Activated naive CD4-positive, alpha-beta T cell treated with anti-CD3 and anti-CD28 coated beads, Interleukin-2, amount 10 ng/mL, durations not matched to agents 7 days and 5 days (primary cell): ENCODE measurements at regions not wholly inside any gene's neighbourhood (a gene's known extent, or its start where the extent isn't known, plus 50 kb on each side); places are given as distances from the start of the nearest gene placed in this dataset.

Experiments
- CTCF ChIA-PET: fragments of 350-600 bp; sonication (Branson Sonifier 250); formaldehyde crosslinking; loops from one replicate; lab custom pipeline; 2021; ENCODE audit warnings: antibody characterized with exemption; lab: Charles Lee
- DNase-seq: peaks from one replicate; pipeline ENCODE4 v3.0.0-alpha.2; 2020
- H3K27ac Mint-ChIP-seq: one replicate; pipeline ENCODE4 v1.8.0; 2021; ENCODE audit warnings: mild to moderate bottlenecking, moderate library complexity, mixed read lengths
- H3K27me3 Mint-ChIP-seq: one replicate; pipeline ENCODE4 v1.8.0; 2021; ENCODE audit warnings: mild to moderate bottlenecking, mixed read lengths
- H3K36me3 Mint-ChIP-seq: one replicate; pipeline ENCODE4 v1.8.0; 2021; ENCODE audit warnings: mixed read lengths
- H3K4me1 Mint-ChIP-seq: one replicate; pipeline ENCODE4 v1.8.0; 2021; ENCODE audit warnings: mixed read lengths
- H3K4me3 Mint-ChIP-seq: one replicate; pipeline ENCODE4 v1.8.0; 2021; ENCODE audit warnings: mild to moderate bottlenecking, moderate library complexity, mixed read lengths
- H3K9me3 Mint-ChIP-seq: one replicate; pipeline ENCODE4 v1.8.0; 2021; ENCODE audit warnings: mixed read lengths

DNA sequence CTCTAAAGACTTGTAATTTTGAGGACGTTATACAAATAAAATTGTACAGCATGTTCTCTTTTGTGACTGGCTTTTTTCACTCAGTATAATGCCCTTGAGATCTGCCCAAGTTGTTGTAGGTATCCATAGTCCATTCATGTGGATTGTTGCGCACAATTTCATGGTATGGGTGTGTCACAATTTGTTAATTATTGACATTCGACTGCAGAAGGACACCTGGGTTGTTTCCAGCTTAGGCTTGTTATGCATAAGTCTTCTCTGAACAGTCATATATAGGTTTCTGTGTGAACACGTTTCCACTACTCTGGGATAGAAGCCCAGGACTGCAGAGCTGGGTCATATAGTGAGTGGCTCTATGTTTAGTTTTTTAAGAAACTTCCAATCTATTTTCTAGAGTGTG is 800.8 kb upstream of the SALL3 start:
- no peak overlapping the region for H3K4me3 Mint-ChIP-seq
- H3K9me3 Mint-ChIP-seq: peaks cover 10% of the 10 kb centered on the region
- H3K36me3 Mint-ChIP-seq: no peaks in the 10 kb centered on the region
- CTCF ChIA-PET: no interaction called here
- DNase-seq: no peak
- H3K27me3 Mint-ChIP-seq: no peaks in the 10 kb centered on the region
- no peaks in the 10 kb centered on the region for H3K4me1 Mint-ChIP-seq
- H3K27ac Mint-ChIP-seq: no peak overlapping the region

DNA sequence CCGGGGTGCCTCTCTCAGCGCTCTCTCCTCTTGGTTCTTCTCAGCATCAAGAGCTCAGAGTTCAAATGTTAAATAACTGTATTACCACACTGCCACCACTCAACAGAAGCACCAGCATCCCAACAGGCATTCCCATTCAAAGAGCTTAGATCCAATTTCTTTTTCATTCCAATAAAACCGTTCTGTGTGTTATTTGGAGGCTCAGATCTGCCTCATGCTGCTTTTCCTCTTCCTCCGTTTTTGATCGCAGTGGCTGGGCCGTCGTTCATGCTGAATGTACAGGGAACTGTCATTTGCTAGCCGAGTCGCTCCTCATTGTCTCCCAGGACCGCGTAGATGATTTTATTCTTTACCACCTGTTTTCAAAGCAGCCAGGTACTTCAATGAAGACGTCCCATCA is 798.9 kb upstream of the SALL3 start:
- Mint-ChIP-seq H3K4me3 (no peak overlapping the region), H3K36me3 (no peaks in the 10 kb centered on the region), H3K4me1 (no peaks in the 10 kb centered on the region), H3K27ac (no peak overlapping the region), H3K9me3 (peaks cover 7% of the 10 kb centered on the region), H3K27me3 (no peaks in the 10 kb centered on the region)
- no peak for DNase-seq
- CTCF ChIA-PET: no interaction called here

DNA sequence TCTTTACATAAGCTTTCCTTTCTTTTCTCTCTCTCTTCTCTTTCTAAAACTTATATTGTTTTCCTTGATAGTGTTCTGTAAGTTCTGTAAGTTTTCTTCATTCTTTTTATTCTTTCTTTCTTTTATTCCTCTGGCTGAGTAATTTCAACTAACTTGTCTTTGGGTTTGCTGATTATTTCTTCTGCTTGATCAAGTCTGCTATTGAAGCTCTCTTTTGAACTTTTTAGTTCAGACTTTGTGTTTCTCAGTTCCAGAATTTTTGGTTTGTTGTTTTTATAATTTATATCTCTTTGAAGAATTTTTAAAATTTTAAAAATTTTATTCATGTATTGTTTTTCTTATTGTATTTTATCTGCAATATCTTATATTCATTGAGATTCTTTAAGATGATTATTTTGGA is 795.8 kb upstream of the SALL3 start:
- no peak overlapping the region for H3K4me3 Mint-ChIP-seq
- H3K9me3 Mint-ChIP-seq: peaks cover 7% of the 10 kb centered on the region
- no peak overlapping the region for H3K27ac Mint-ChIP-seq
- H3K36me3 Mint-ChIP-seq: no peaks in the 10 kb centered on the region
- CTCF ChIA-PET: no interaction called here
- no peak for DNase-seq
- no peaks in the 10 kb centered on the region for H3K27me3 Mint-ChIP-seq
- H3K4me1 Mint-ChIP-seq: no peaks in the 10 kb centered on the region

DNA sequence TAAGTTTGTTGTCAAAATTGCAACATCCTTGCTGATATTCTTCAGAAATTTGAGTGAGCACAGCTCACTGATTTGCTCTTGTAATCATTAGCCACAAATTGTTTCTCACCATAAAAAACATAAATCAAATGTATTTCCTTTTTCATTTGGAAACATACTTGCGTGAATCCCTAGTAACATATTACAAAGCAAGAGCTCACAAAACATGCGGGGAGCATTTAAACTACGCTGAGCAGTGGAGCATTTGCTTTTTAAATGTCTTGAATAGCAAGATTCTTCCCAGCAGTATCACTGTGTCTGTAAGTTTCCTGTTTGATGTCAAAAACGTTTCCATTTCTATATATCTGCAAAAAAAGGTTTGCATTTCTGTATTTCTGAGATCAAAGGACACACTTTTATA is 788.3 kb upstream of the SALL3 start:
- H3K4me3 Mint-ChIP-seq: no peak overlapping the region
- DNase-seq: no peak
- no peak overlapping the region for H3K27ac Mint-ChIP-seq
- H3K9me3 Mint-ChIP-seq: peaks cover 6% of the 10 kb centered on the region
- H3K36me3 Mint-ChIP-seq: no peaks in the 10 kb centered on the region
- no peaks in the 10 kb centered on the region for H3K27me3 Mint-ChIP-seq
- CTCF ChIA-PET: no interaction called here
- H3K4me1 Mint-ChIP-seq: no peaks in the 10 kb centered on the region

DNA sequence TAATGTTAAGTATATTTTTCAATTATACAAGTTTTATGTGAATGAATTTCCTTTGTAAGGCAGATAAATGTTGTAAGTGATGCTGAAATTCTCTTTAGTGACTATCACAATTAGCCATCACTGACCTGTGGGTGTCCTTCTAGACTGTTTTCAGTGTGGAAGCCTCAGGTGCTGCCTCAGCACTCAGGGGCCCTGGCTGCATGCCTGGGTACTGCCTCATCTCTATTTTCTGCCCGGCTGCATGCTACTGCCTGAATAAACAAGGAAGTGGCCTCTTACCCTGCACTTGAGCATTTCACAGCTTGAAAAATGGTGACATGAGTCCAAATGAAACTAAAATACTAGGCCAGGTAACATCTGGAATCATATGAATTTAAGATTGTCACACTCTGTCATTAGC is 787.6 kb upstream of the SALL3 start:
- Mint-ChIP-seq H3K4me3 (no peak overlapping the region), H3K9me3 (peaks cover 6% of the 10 kb centered on the region), H3K4me1 (no peaks in the 10 kb centered on the region), H3K27ac (no peak overlapping the region), H3K27me3 (no peaks in the 10 kb centered on the region), H3K36me3 (no peaks in the 10 kb centered on the region)
- CTCF ChIA-PET: no interaction called here
- DNase-seq: no peak

DNA sequence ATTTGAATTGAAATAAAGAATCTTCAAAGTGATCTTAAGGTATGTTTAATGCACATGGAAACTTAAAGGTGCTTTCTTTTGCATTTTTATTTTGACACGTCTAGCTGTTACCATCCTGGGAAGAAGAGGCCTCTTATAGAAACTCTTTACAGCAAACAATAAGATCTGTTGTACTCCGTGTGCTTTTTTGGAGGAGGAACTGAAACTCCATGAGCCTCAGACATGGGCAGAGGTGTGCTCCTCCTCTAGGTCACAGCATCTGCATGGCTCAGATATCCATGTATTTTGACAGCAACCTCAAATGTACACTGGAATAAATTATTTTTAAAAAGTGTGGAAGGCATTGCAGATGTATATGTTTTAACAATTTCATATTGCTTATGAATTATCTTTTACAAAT is 783.3 kb upstream of the SALL3 start:
- Mint-ChIP-seq H3K4me3 (no peak overlapping the region), H3K9me3 (peaks cover 13% of the 10 kb centered on the region), H3K27me3 (no peaks in the 10 kb centered on the region), H3K27ac (no peak overlapping the region), H3K36me3 (no peaks in the 10 kb centered on the region), H3K4me1 (no peaks in the 10 kb centered on the region)
- no peak for DNase-seq
- CTCF ChIA-PET: no interaction called here

DNA sequence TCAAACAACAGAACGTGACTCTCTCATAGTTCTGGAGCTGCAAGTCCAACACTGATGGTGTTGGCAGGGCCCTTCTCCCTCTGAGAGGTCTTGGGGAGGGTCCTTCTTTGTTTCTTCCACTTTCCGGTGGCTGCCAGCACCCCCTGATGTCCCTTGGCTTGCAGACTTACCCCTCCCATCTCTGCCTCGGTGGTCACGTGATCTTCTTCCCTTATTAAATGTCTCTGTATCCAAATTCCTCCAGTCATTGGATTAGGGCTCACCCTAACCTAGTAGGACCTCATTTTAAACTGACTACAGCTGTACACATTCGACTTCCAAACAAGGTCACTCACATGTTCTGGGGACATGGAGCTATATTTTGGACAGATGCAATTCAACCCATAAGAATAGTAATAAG is 780.6 kb upstream of the SALL3 start:
- H3K4me1 Mint-ChIP-seq: no peaks in the 10 kb centered on the region
- CTCF ChIA-PET: no interaction called here
- no peaks in the 10 kb centered on the region for H3K27me3 Mint-ChIP-seq
- H3K9me3 Mint-ChIP-seq: peaks cover 22% of the 10 kb centered on the region
- H3K27ac Mint-ChIP-seq: no peak overlapping the region
- H3K36me3 Mint-ChIP-seq: no peaks in the 10 kb centered on the region
- no peak for DNase-seq
- H3K4me3 Mint-ChIP-seq: no peak overlapping the region

DNA sequence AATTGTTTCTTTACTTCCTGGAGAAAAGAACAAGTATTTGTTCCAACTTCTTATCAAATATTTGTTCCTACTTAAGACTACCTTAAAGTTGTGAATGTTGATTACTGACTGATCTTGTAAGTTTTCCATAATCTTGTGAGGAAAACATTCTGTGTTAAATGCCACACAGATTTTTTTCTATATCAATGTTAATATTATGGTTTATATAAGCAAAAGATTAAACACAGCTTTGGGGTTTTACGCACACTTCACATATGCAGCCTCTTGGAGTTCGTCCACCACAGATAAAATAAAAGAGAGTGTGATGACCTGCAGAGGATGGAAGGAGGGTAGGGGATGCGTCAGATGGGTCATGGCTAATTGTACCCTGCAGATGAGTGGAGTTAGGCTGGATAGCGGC is 780.0 kb upstream of the SALL3 start:
- H3K9me3 Mint-ChIP-seq: peaks cover 18% of the 10 kb centered on the region
- DNase-seq: no peak
- H3K27ac Mint-ChIP-seq: no peak overlapping the region
- H3K27me3 Mint-ChIP-seq: no peaks in the 10 kb centered on the region
- H3K4me3 Mint-ChIP-seq: no peak overlapping the region
- no peaks in the 10 kb centered on the region for H3K4me1 Mint-ChIP-seq
- no peaks in the 10 kb centered on the region for H3K36me3 Mint-ChIP-seq
- CTCF ChIA-PET: no interaction called here

DNA sequence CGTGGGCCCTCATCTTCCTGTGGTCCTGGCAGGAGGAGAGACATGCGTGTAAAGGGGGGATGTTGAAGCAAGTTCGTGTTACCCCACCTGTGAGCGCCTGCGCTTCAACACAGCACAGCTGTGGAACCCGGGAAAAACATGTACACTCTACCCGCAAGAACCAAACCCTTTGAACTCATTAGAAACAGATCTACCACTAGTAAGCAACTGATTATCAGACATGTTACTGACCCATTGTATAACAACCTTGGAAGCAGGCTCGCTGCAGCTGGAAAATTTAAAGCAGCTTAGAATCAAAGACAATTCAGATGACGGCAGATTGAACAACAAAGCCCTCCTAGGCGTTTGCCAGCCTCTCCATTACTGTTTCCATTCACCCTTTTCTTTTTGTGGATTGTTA is 771.7 kb upstream of the SALL3 start:
- DNase-seq: no peak
- Mint-ChIP-seq H3K4me3 (no peak overlapping the region), H3K27ac (no peak overlapping the region), H3K4me1 (no peaks in the 10 kb centered on the region), H3K36me3 (no peaks in the 10 kb centered on the region), H3K9me3 (no peaks in the 10 kb centered on the region), H3K27me3 (no peaks in the 10 kb centered on the region)
- CTCF ChIA-PET: no interaction called here

DNA sequence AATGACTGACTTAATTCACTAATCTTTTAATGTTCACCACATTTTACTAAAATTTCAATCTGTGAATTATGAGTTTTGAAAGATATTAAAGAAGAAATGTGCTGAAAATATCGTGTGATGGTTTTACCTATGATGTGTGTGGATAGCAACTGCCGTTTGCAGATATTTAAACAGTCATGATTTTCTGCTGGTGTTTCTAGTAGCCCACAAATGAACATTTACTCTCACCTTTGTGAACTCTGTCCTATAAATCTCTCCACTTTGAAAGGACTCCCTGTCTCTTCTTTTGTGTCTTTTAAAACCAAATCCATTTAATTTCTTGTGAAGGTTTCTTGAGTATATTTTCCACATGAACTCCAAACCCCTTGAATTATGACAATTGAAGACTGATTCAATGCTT is 771.2 kb upstream of the SALL3 start:
- CTCF ChIA-PET: no interaction called here
- no peak for DNase-seq
- H3K27ac Mint-ChIP-seq: no peak overlapping the region
- no peak overlapping the region for H3K4me3 Mint-ChIP-seq
- no peaks in the 10 kb centered on the region for H3K36me3 Mint-ChIP-seq
- no peaks in the 10 kb centered on the region for H3K4me1 Mint-ChIP-seq
- no peaks in the 10 kb centered on the region for H3K9me3 Mint-ChIP-seq
- H3K27me3 Mint-ChIP-seq: no peaks in the 10 kb centered on the region

DNA sequence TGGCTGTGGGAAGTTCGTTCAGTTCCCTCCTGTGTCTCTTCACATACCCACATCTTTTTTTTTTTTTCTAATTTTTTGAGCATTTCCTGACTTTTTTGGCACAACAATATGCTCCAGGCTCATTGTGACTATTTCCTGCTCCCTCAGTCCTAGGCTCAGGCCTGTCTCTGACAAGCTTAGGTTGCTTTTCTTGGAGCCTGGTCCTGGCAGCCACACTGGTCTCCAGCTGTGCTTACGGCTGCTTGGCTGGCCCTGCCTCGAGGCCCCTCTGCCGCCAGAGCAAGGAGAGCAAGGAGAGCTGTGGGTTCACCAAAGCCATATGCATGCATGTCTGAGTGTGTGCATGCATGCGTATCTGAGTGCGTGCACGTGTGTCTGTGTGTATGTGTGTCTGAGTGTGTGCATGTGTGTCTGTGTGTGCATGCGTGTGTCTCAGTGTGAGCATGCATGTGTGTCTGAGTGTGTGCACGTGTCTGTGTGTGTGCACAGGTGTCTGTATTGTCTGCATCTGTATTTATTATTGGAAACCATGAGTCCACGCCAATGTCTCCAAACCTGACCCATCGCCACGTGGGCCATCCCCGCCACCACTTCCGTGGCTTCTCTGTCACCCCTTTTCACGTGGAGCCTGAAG is 766.1 kb upstream of the SALL3 start:
- Mint-ChIP-seq H3K27me3 (no peaks in the 10 kb centered on the region), H3K27ac (no peak overlapping the region), H3K9me3 (peaks cover 8% of the 10 kb centered on the region), H3K4me1 (no peaks in the 10 kb centered on the region), H3K36me3 (no peaks in the 10 kb centered on the region), H3K4me3 (no peak overlapping the region)
- CTCF ChIA-PET: no interaction called here
- no peak for DNase-seq

DNA sequence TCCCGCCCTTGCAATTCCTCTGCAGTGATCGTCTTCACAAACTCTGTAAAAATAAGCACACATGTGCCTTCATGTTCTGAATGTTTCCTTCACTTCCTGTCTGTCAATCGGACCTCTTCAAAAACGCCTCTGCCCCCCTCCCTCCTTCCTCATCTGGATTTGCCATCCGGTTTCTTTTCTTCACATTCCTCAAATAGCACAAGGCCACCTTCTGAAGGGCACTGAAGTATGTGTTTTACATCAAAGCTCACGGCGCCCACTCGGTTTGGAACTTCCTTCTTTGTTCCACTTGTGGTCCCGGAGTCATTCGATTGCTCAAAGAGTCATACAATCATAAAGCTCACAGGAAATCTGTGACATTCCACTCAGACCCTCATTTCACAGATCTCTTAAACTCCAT is 758.1 kb upstream of the SALL3 start:
- CTCF ChIA-PET: no interaction called here
- peaks cover 10% of the 10 kb centered on the region for H3K9me3 Mint-ChIP-seq

DNA sequence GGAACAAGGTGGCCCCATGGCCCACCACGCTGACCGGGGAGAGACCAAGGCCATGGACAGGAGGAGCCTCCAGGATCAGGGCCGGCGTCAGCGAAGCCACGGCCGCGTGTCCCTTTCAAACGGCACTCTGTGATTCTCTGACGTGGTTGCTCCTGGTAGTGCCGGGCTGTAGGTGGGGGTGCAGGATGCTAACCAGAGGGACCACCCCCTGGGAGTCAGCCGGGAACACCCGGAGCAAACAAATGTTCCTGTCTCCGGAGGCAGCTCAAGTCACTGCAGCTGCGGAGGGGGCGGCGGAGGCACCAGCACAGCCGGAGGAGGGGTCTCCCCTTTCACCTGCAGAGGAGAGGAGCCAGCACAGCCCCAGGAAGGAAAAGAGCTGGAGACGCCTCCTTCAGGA is 750.6 kb upstream of the SALL3 start:
- CTCF ChIA-PET: no interaction called here

More for the DNA sequence above, 758.1 kb upstream of the SALL3 start:
- H3K27me3 Mint-ChIP-seq: no peaks in the 10 kb centered on the region
- no peak for DNase-seq
- no peaks in the 10 kb centered on the region for H3K4me1 Mint-ChIP-seq
- no peaks in the 10 kb centered on the region for H3K36me3 Mint-ChIP-seq
- peak overlapping the region; percentile 17 for H3K27ac Mint-ChIP-seq
- H3K4me3 Mint-ChIP-seq: no peak overlapping the region

DNA sequence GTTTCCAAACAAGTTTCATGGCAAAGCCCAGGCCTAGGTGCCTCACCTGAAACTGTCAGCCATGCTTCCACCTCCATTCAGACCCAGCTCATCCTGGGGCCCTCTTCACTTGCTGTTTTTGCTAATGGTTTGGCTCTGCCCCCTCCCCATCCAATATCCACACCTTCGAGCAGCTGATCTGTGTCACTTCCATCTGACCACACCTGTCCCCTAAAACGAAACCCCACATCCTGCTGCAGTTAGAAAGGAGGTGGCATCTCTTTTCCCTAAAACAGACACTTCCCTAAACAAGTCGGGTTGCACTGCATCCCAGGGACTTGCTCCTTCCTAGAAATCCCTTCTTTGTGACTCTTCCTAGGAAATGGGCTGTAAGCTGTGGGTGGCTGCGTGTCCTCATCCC is 748.7 kb upstream of the SALL3 start:
- Mint-ChIP-seq H3K27me3 (no peaks in the 10 kb centered on the region), H3K4me1 (no peaks in the 10 kb centered on the region), H3K4me3 (no peak overlapping the region), H3K9me3 (peaks cover 17% of the 10 kb centered on the region), H3K27ac (no peak overlapping the region), H3K36me3 (no peaks in the 10 kb centered on the region)
- CTCF ChIA-PET: no interaction called here
- no peak for DNase-seq

More for the DNA sequence above, 750.6 kb upstream of the SALL3 start:
- DNase-seq: no peak
- no peak overlapping the region for H3K27ac Mint-ChIP-seq
- peaks cover 17% of the 10 kb centered on the region for H3K9me3 Mint-ChIP-seq
- no peaks in the 10 kb centered on the region for H3K36me3 Mint-ChIP-seq
- no peak overlapping the region for H3K4me3 Mint-ChIP-seq
- H3K4me1 Mint-ChIP-seq: no peaks in the 10 kb centered on the region
- no peaks in the 10 kb centered on the region for H3K27me3 Mint-ChIP-seq

DNA sequence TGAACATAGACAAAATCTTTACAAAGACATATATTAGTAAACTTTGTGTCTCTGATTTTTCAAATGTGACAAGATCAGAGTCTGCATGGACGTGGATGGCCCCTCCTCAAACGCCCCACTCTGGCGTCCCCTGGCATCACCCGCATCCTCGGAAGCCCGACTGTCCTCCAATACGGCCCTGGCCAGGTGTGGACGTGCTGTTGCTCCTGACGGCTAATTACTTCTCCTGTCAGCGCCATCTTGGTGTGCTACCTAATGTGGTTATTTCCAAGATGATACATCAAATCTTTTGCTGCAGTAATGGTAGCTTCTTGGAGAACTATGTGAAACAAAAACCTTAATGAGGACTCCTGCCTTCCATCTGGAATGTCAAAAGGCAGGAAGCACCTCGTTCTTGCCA is 747.4 kb upstream of the SALL3 start:
- H3K36me3 Mint-ChIP-seq: no peaks in the 10 kb centered on the region
- no peak overlapping the region for H3K27ac Mint-ChIP-seq
- no peaks in the 10 kb centered on the region for H3K27me3 Mint-ChIP-seq
- H3K9me3 Mint-ChIP-seq: peaks cover 13% of the 10 kb centered on the region
- CTCF ChIA-PET: no interaction called here
- H3K4me3 Mint-ChIP-seq: no peak overlapping the region
- H3K4me1 Mint-ChIP-seq: no peaks in the 10 kb centered on the region
- no peak for DNase-seq

DNA sequence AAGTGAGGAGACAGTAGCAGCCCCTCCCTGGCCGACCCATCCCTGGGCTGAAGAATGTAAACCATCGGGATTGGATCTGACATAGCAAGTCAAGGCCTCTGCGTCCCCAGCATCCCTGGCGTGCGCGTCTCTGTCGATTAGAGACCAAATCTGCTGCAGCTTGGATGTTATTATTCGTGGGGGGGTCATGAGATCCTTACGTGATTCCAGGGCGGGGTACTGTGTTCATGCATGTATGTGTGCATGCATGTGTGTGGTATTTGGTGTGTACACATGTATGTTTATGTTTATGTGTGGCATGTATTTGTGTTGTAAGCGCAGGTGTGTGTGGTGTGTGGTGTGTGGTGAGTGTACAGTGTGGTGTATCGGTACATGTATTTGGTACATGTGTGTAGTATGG is 741.8 kb upstream of the SALL3 start:
- peaks cover 2% of the 10 kb centered on the region for H3K36me3 Mint-ChIP-seq
- no peak for DNase-seq
- no peaks in the 10 kb centered on the region for H3K27me3 Mint-ChIP-seq
- no peak overlapping the region for H3K27ac Mint-ChIP-seq
- H3K4me3 Mint-ChIP-seq: no peak overlapping the region
- CTCF ChIA-PET: no interaction called here
- peaks cover 11% of the 10 kb centered on the region for H3K9me3 Mint-ChIP-seq
- no peaks in the 10 kb centered on the region for H3K4me1 Mint-ChIP-seq
